ENCODE measurements at regions not wholly inside any gene's neighbourhood (a gene's known extent, or its start where the extent isn't known, plus 50 kb on each side); places are given as distances from the start of the nearest gene placed in this dataset.

- no peak for DNase-seq (ENCODE audit: low read depth)
- H3K4me3 ChIP-seq (ENCODE audit: low read depth, low read length) = no peak overlapping the region
Observed at GRCh38 chr12:45655743-45656142, 73.8 kb upstream of the ARID2 start.

GRCh38 chr12:45658020-45658419 is 71.5 kb upstream of the ARID2 start:
- no peak for DNase-seq (ENCODE audit: low read depth)
- no peak overlapping the region for H3K4me3 ChIP-seq (ENCODE audit: low read depth, low read length)

GRCh38 chr12:45660330-45660729 is 69.2 kb upstream of the ARID2 start:
- no peak for DNase-seq (ENCODE audit: low read depth)
- H3K4me3 ChIP-seq (ENCODE audit: low read depth, low read length) = no peak overlapping the region

DNA sequence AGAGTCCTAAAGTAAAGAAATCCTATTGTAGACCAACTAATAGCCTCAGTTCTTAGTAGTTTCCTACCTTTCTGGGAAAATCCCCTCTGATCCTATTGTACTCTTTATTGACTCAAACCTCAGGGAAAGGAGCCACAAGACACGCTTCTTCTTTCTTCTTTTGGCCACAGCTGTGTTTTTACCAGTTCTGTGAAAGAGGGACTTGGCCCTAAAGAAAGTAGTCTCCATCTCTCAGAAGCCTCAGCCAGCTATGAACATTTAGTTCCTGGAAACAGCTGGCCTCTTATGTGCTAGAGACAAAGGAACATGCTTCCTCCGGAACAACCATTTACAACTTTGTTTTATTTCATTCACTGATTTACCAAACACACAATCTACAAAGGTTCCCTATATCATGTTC is 66.1 kb upstream of the ARID2 start:
- H3K4me3 ChIP-seq (ENCODE audit: low read depth, low read length) = no peak overlapping the region
- DNase-seq (ENCODE audit: low read depth) = no peak

DNA sequence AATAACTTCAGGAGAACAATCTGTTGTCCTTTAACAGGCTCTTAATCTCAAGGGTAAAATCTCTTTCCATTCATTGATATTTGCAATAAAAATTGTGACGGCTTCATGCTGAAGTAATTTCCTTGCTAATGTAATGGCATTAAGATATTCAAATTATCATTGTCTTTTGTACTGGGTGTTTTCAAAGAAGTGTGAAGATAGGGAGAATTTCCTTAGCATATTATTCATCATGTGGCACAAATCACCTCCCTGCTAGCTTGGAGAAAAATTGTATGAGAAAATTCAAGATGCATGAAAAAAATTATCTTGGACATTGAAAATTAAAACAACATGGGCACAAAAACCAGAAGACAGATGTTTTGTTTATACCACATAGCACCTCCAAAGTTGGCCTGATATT is 63.6 kb upstream of the ARID2 start:
- no peak overlapping the region for H3K4me3 ChIP-seq (ENCODE audit: low read depth, low read length)
- DNase-seq (ENCODE audit: low read depth) = no peak

- DNase-seq (ENCODE audit: low read depth) = no peak
- no peak overlapping the region for H3K4me3 ChIP-seq (ENCODE audit: low read depth, low read length)
Observed at GRCh38 chr12:45666396-45666795, 63.1 kb upstream of the ARID2 start.

- no peak for DNase-seq (ENCODE audit: low read depth)
- no peak overlapping the region for H3K4me3 ChIP-seq (ENCODE audit: low read depth, low read length)
Observed at GRCh38 chr12:45666816-45667215, 62.7 kb upstream of the ARID2 start.

GRCh38 chr12:45667761-45668160 is 61.7 kb upstream of the ARID2 start:
- no peak for DNase-seq (ENCODE audit: low read depth)
- no peak overlapping the region for H3K4me3 ChIP-seq (ENCODE audit: low read depth, low read length)

- DNase-seq (ENCODE audit: low read depth) = no peak
- H3K4me3 ChIP-seq (ENCODE audit: low read depth, low read length) = no peak overlapping the region
Observed at GRCh38 chr12:45668641-45669040, 60.9 kb upstream of the ARID2 start.

GRCh38 chr12:45669093-45669492 is 60.4 kb upstream of the ARID2 start:
- DNase-seq (ENCODE audit: low read depth) = no peak

DNA sequence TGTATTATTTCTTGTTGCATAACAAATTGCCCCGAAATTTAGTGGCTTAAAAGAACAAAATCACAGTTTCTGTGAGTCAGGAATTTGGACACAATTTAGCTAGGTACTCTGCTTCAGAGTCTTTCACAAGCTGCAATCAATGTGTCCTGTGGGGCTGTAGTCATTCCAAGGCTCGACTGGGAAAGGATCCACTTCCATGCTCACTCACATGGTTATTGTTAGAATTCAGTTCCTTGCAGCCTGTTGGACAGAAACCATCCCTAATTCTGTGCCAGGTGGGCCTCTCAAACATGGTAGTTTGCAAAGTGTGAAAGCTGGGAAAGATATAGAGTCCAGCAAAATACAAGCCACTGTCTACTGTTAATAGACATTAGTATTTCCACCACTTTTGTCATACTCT is 59.7 kb upstream of the ARID2 start:
- no peak for DNase-seq (ENCODE audit: low read depth)
- H3K4me3 ChIP-seq (ENCODE audit: low read depth, low read length) = no peak overlapping the region

More at GRCh38 chr12:45669093-45669492, 60.4 kb upstream of the ARID2 start:
- no peak overlapping the region for H3K4me3 ChIP-seq (ENCODE audit: low read depth, low read length)

- DNase-seq (ENCODE audit: low read depth) = no peak
- H3K4me3 ChIP-seq (ENCODE audit: low read depth, low read length) = no peak overlapping the region
Observed at GRCh38 chr12:45670346-45671065, 59.0 kb upstream of the ARID2 start.

DNA sequence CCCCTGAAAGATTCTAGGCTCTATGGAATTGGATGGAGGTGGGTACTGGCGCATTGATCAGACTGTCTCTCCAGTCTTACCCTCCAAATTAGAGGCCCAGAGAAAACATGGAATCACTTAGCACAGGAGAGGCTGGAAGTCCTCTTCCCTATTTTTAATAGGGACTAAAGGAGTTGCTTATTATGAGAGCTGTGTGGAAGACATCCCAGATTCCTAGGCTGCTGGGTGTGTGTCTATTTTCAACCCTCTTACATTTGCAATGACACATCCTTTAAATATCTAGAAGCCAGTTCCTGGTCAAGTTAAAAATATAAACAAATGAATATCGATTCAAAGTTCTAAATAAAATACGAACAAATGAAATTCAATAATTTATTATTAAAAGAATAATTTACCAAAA is 58.3 kb upstream of the ARID2 start:
- DNase-seq (ENCODE audit: low read depth) = no peak
- H3K4me3 ChIP-seq (ENCODE audit: low read depth, low read length) = no peak overlapping the region

DNA sequence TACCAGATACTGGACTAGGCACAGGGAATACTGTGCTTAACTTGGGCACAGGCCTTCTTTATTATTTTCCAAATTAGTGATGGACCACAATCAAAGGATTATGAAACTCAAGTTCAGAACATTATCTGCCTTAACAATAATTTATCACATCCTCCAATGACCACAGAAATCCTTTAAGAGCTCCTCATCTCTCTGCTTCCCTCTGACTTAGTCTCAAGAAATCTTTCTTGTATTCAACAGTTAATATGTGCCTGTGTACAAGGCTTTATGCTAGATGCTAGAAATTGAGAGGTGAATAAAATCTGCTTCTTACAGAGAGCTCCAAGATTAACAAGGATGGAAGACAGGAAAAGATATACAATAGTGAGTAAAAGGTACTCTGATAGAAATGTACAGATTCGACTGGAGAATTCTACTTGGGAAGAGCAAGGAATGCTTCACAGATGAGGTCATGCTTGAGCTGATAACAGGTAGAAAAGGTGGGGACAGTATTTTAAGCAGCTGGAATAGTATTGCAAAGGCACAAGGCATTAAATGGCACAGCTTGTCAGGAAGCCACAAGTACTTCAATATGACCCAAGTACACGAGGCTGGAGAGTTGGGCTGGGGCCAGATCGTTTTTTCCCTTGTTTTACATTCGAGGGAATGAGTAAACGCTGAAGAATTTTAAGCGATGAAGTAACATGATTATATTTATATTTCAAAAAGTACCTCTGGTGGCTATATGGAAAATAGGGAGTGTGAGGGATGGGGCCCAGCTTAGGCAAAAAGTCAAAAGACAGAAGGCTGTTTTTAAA is 55.1 kb upstream of the ARID2 start:
- peak; percentile 76 for DNase-seq (ENCODE audit: low read depth)
- H3K4me3 ChIP-seq (ENCODE audit: low read depth, low read length) = no peak overlapping the region

DNA sequence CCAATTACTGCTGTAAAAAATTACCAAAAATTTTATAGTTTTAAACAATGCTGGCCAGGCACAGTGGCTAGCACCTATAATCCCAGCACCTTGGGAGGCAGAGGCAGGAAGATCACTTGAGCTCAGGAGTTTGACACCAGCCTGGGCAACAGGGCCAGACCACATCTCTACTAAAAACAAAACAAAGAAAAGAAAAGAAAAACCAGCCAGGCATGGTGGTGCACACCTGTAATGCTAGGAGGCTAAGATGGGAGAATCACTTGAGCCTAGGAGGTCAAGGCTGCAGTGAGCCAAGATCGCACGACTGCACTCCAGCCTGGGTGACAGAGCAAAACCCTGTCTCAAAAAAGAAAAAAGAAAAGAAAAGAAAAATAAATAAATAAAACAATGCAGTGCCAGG is 54.0 kb upstream of the ARID2 start:
- H3K4me3 ChIP-seq (ENCODE audit: low read depth, low read length) = no peak overlapping the region

More for the DNA sequence above, 54.0 kb upstream of the ARID2 start:
- no peak for DNase-seq (ENCODE audit: low read depth)

Measured in skeletal muscle cell (primary cell).